Hypothalamus (tissue), 51 donors: ENCODE measurements at regions not wholly inside any gene's neighbourhood (a gene's known extent, or its start where the extent isn't known, plus 50 kb on each side); places are given as distances from the start of the nearest gene placed in this dataset.
A peak's percentile ranks its signal among the peaks of the same experiment; 100 is the strongest.
"Not testable (repeated sequence)": the region's sequence is repeated elsewhere in the genome, so short reads cannot be mapped to it uniquely, and the experiment has no call there.

Source experiments
- DNase-seq, 51 donors: peaks; one replicate each; lab custom pipeline; 2025; lab: John Stamatoyannopoulos, UW

GRCh38 chr2:118431586-118431985 lies 343.3 kb downstream of the INSIG2 start:
- DNase-seq: no peak

- DNase-seq: no peak
Observed at GRCh38 chr2:118431165-118431517, 342.9 kb downstream of the INSIG2 start.

- DNase-seq: no peak
Observed at GRCh38 chr2:118430510-118431164, 342.4 kb downstream of the INSIG2 start.

- DNase-seq: no peak
Observed at GRCh38 chr2:118425191-118425590, 336.9 kb downstream of the INSIG2 start.

DNA sequence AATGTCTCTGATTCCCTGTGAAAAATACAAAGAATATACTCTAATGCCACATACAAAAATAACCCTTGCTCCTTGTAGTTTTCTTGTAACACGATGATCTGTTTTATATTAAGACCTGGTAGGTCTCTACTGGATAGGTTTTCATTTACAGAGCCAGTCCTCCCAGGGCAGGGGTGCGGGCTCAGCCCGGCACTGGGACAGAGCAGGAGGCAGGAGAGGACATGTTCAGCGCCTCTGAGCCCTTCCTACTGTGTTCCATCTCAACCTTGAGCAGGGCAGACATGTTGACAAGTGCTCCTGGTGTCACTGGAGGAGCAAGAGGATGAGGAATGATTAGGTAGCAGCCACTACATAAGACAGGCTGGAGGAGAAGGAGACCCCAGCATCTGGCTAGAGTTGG lies 335.5 kb downstream of the INSIG2 start:
- DNase-seq: no peak

DNA sequence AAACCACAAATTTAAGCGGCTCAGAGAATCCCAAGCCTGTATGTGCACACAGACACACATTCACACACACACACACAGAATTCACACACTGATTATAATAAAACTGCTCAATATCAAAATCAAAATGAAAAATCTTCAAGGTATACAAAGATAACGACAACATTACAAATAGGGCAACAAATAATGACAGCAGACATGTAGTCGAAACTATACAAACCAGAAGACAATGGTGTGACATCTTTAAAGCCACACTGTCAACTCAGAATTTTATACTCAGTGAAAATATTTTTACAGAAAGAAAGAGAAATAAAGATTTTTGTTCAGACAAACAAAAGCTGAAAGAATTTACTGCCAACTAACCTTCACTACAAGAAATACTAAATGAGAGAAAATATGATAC lies 333.4 kb downstream of the INSIG2 start:
- DNase-seq: no peak

DNA sequence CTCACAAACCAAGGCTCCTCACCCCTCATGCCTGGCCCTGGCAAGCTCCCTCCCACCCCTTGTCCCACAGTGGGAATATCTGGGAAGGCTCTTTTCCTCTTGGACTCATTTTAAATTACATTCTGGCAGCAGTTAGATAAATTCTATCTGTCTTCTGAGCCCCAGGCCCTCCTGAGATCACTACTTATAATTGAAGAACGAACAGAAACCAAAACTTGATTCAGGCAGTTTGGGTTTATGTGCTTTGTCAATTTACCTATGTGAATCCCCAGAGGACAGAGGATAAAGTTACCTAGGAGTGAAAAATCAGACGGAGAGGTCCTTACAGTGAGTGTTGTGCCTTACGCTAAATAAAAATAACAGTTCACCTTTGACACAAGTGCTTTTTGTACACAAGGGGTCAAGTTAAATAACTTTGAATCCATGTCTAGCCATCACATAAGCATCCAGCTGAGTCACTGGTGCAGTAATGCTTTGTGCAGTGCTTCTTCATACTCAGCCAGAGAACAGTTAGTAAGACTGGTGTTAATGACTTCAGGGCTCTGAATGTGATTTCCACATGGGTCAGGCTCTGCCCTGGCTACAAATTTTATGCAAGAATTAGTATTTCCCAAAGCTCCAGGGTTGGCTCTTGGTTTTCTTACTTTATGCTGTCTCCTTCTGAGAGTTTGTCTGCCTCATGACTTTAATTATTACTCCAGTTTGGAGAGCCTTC lies 329.3 kb downstream of the INSIG2 start:
- DNase-seq: no peak

DNA sequence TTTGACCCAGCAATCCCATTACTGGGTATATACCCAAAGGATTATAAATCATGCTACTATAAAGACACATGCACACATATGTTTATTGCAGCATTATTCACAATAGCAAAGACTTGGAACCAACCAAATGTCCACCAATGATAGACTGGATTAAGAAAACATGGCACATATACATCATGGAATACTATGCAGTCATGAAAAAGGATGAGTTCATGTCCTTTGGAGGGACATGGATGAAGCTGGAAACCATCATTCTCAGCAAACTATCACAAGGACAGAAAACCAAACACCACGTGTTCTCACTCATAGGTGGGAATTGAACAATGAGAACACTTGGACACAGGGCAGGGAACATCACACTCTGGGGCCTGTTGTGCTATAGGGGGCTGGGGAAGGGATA lies 326.9 kb downstream of the INSIG2 start:
- not testable (repeated sequence) for DNase-seq

GRCh38 chr2:118403658-118404451 lies 315.6 kb downstream of the INSIG2 start:
- DNase-seq: no peak

- DNase-seq: no peak
Observed at GRCh38 chr2:118388771-118389170, 300.5 kb downstream of the INSIG2 start.

DNA sequence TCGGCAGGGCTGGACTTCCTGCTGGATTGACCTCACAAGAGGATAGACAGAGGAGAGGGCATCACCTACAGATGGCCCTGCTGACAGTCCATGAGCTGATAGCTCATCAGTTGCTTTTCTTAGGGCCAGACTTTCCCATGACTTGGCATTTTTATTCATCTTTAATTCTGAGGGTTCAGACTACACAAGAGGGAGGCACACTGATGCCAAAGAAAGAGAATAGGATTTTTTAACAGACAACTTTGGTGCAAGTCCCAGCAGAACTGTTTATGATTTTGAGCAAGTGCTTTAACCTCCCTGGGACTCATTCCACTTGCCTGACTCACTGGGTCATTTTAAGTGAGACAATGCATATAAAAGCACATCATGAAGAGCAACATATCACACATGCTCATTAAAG lies 299.2 kb downstream of the INSIG2 start:
- no peak for DNase-seq

- DNase-seq: no peak
Observed at GRCh38 chr2:118386641-118387302, 298.5 kb downstream of the INSIG2 start.

DNA sequence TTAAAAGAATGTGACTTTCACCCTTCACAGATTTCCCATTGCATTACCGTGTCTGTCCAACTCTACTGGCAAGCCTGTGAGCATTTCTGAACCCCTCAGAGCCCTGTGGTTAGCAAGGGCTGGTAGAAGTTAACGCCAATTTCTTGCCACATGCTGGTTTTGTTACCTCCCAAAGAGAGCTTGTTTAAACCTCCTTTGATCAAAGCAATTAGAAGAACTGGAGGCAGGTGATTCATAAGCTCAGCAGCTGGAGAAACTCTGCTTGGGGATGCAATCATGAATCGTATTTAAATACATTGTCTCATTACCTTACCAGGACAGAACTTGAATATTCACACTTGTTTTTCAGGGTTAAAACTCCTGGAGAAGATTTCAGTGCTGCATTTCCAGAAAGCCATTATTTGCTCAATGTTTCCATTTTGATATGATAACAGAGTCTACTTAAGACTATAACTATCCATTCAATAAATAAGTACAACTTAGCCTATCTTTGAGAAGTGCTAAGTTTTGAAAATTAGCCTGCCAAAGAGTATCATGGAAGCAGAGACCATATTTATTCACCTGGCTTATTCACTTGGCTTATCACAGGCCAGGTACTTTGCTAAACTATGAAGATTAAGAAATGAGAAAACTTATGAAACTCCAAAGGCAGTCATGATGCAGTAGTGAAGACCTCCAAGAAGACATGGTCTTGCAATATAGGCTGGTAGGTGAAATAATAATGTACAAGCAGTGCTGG lies 292.8 kb downstream of the INSIG2 start:
- DNase-seq: no peak

GRCh38 chr2:118375907-118376485 lies 287.7 kb downstream of the INSIG2 start:
- no peak for DNase-seq

DNA sequence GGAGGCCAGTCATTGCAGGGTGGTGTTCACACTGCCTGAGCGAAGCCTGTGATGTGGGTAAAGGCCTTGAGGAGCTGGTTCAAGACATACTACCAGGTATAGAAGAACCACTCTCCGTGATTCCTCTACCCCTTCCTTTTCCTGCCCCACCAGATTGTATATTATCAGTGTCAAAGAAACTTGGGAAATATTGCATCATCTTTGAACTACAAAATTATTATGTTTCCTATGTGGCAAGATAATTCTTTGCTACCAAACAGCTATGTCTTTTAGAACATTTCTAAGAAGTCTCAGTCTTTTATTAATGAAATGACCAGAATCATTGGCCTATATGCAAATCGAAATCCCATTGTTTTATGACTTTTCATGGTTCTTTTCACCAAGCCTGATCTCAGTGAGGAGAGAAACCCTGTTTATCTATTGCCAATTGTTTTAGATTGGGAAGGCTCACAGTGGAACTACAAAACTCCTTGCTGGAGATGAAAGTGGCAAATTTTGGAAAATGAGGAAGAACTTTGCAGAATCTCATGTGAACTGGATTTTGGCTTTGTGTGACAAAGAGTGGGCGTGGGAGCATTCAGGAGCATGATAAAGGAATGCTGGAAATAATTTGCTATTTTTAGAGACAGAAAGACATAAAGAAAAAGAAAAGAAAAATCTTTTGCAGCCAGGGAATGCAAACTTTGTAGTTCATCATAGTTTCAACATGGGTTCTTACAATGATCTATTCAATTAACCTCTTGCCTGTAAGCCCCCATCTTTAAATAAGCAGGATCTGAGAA lies 286.9 kb downstream of the INSIG2 start:
- no peak for DNase-seq

- DNase-seq: no peak
Observed at GRCh38 chr2:118372886-118373830, 284.9 kb downstream of the INSIG2 start.

DNA sequence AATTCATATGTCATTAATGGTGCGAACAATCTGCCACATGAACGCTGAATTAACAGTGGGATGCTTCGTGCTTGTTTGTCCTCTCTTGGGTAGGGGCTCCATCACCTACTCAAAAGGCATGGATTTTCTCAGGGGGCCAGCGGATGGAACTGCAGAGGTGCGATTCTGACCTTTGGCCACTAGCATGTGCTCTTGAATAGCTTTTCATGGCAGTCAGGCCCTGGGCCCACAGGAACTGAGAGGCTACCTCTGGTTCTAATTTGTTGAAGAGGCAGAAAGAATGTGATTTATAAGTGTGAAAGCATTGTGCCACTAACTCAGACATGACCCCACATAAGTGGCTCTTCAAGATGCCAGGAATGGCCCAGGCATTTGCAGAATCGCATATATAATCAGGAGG lies 283.2 kb downstream of the INSIG2 start:
- peak in 2 of 51 donors; percentile 1 to 18 for DNase-seq

GRCh38 chr2:118369521-118369920 lies 281.2 kb downstream of the INSIG2 start:
- not testable (repeated sequence) for DNase-seq
